GM12878 (cell line): ENCODE measurements at regions not wholly inside any gene's neighbourhood (a gene's known extent, or its start where the extent isn't known, plus 50 kb on each side); places are given as distances from the start of the nearest gene placed in this dataset.

Experiments used
- BACH1 ChIP-seq: fragments of 450-650 bp; IDR thresholded peaks from 2 replicates; pipeline ENCODE4 v1.6.1; 2017; ENCODE audit warnings: mild to moderate bottlenecking, borderline replicate concordance
- BHLHE40 ChIP-seq, 2 experiments: fragments of 450-650 bp in 1 of 2; IDR thresholded peaks; 2 replicates each; pipeline ENCODE4 v1.6.1; 2011 to 2017; ENCODE audit warnings: low read depth in 2 of 2, borderline replicate concordance in 1 of 2, improper control_type of control experiment in 1 of 2, low read length in 1 of 2, mild to moderate bottlenecking in 1 of 2
- CBX3 ChIP-seq: fragments of 200-600 bp; sonication (generic); IDR thresholded peaks from 2 replicates; pipeline ENCODE4 v1.6.1; 2016; ENCODE audit warnings: low read depth, borderline replicate concordance
- EED ChIP-seq: sonication (generic); IDR thresholded peaks from 2 replicates; pipeline ENCODE4 v1.6.1; 2016; ENCODE audit warnings: antibody characterized with exemption, low read depth
- EP300 ChIP-seq, 2 experiments: fragments of 150-350 bp in 1 of 2; IDR thresholded peaks; 2 replicates each; pipeline ENCODE4 v1.6.1; 2011 to 2012; ENCODE audit warnings: low read depth in 2 of 2, low read length in 2 of 2, borderline replicate concordance in 1 of 2, improper control_type of control experiment in 1 of 2, inconsistent platforms in 1 of 2; ENCODE audit not compliant: control insufficient read depth in 1 of 2
- EZH2 ChIP-seq: IDR thresholded peaks from 2 replicates; pipeline ENCODE4 v1.6.1; 2012; ENCODE audit warnings: low read depth, mild to moderate bottlenecking, control low read depth, inconsistent platforms, low read length, borderline replicate concordance; ENCODE audit not compliant: control insufficient read depth
- HDAC6 ChIP-seq: fragments of 200-600 bp; sonication (generic); IDR thresholded peaks from one replicate; pipeline ENCODE4 v1.8.0; 2017; ENCODE audit warnings: antibody characterized with exemption; ENCODE audit not compliant: unreplicated experiment
- KAT2A ChIP-seq: conservative IDR thresholded peaks from 2 replicates; pipeline ENCODE4 v1.6.1; 2011; ENCODE audit warnings: low read depth, low read length; ENCODE audit not compliant: control insufficient read depth
- MAX ChIP-seq: IDR thresholded peaks from 2 replicates; pipeline ENCODE4 v1.6.1; 2012; ENCODE audit warnings: low read depth, low read length, improper control_type of control experiment
- MTA2 ChIP-seq: fragments of 450-650 bp; IDR thresholded peaks from 2 replicates; pipeline ENCODE4 v1.6.1; 2016; ENCODE audit warnings: low read depth, mild to moderate bottlenecking, moderate library complexity
- PBX3 ChIP-seq: IDR thresholded peaks from 2 replicates; pipeline ENCODE4 v1.6.1; 2011; ENCODE audit warnings: mild to moderate bottlenecking, low read depth, low read length, moderate library complexity; ENCODE audit not compliant: insufficient replicate concordance
- POLR2AphosphoS5 ChIP-seq: IDR thresholded peaks from 2 replicates; pipeline ENCODE4 v1.6.1; 2011; ENCODE audit warnings: mild to moderate bottlenecking, low read length, inconsistent platforms
- RELB ChIP-seq: fragments of 450-650 bp; IDR thresholded peaks from 2 replicates; pipeline ENCODE4 v1.6.1; 2017; ENCODE audit warnings: low read depth, mild to moderate bottlenecking, moderate library complexity
- RFX5 ChIP-seq: IDR thresholded peaks from 2 replicates; pipeline ENCODE4 v1.6.1; 2011; ENCODE audit warnings: low read depth, low read length, improper control_type of control experiment
- SMAD5 ChIP-seq: IDR thresholded peaks from 2 replicates; pipeline ENCODE4 v1.6.1; 2016; ENCODE audit warnings: antibody characterized with exemption, low read depth
- TARDBP ChIP-seq: IDR thresholded peaks from 2 replicates; pipeline ENCODE4 v1.6.1; 2016; ENCODE audit warnings: borderline replicate concordance
- YBX1 ChIP-seq: fragments of 450-650 bp; IDR thresholded peaks from 2 replicates; pipeline ENCODE4 v1.6.1; 2016; ENCODE audit warnings: antibody characterized with exemption
- ZBTB11 ChIP-seq: fragments of 450-650 bp; formaldehyde crosslinking; IDR thresholded peaks from 2 replicates; pipeline ENCODE4 v1.5.0; 2022; ENCODE audit warnings: mild to moderate bottlenecking, missing genetic modification characterization

GRCh38 chr6:157755746-157756411, 67.2 kb upstream of the SNX9 start (continued):
- TF ChIP-seq MAX (no peak), EZH2 (no peak), HDAC6 (no peak), EP300 (IDR thresholded peaks at IDR 0.05; ENCODE audit: borderline replicate concordance in 1 of 2, control insufficient read depth in 1 of 2, low read depth in 2 of 2, low read length in 2 of 2) (peak in 1 of 2 experiments; percentile 45; a peak in 1 of 4 replicates), BACH1 (no peak), RELB (peak; percentile 55; the same call in 1 of the 2 replicates), PBX3 (no peak), SMAD5 (no peak), KAT2A (no peak), POLR2AphosphoS5 (no peak), EED (no peak), ZBTB11 (CRISPR knock-in tag) (no peak), YBX1 (no peak), RFX5 (no peak), MTA2 (peak; percentile 29; the same call in 1 of the 2 replicates), BHLHE40 (IDR thresholded peaks at IDR 0.05; ENCODE audit: borderline replicate concordance in 1 of 2, low read depth in 2 of 2, low read length in 1 of 2) (0 out of 4 replicates have a peak, but pooled peaks of 1 of the 2 experiments have one; percentile 17), CBX3 (no peak), TARDBP (no peak)
